ENCODE measurements at regions not wholly inside any gene's neighbourhood (a gene's known extent, or its start where the extent isn't known, plus 50 kb on each side); places are given as distances from the start of the nearest gene placed in this dataset.

DNA sequence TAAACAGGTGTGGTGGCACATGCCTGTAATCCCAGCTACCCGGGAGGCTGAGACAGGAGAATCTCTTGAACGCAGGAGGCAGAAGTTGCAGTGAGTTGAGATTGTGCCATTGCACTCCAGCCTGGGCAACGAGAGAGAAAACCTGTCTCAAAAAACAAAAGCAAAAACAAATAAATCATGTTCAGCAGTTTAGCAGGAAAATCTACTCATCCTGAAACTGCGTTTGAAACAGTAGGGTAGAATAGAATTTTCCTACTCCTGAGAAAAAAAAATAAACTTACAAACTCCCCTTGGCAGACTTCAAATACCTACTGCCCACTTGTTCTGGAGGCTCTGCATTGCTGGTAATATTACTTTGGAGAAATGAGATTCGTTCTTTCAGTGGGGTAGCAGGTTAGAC lies 367.7 kb downstream of the GADD45G start:
- Histone ChIP-seq H3K4me3 (ENCODE audit: low read length in 3 of 3) (no peak overlapping the region), H3K27me3 (ENCODE audit: control insufficient read depth in 3 of 3, insufficient read depth in 3 of 3, low read length in 3 of 3) (no peaks in the 10 kb centered on the region), H3K9ac (ENCODE audit: low read depth in 1 of 3, low read length in 3 of 3) (no peak overlapping the region), H3K27ac (ENCODE audit: low read depth, low read length) (no peak overlapping the region), H3K9me3 (ENCODE audit: control insufficient read depth in 3 of 3, low read length in 3 of 3) (no peaks in the 10 kb centered on the region), H3K4me1 (ENCODE audit: control insufficient read depth in 3 of 3, insufficient read depth in 3 of 3, low read length in 3 of 3) (peaks cover 0 to 6% (median 4%) of the 10 kb centered on the region in 3 donors), H3K36me3 (ENCODE audit: control insufficient read depth in 3 of 3, insufficient read depth in 3 of 3, low read length in 3 of 3) (no peaks in the 10 kb centered on the region)

DNA sequence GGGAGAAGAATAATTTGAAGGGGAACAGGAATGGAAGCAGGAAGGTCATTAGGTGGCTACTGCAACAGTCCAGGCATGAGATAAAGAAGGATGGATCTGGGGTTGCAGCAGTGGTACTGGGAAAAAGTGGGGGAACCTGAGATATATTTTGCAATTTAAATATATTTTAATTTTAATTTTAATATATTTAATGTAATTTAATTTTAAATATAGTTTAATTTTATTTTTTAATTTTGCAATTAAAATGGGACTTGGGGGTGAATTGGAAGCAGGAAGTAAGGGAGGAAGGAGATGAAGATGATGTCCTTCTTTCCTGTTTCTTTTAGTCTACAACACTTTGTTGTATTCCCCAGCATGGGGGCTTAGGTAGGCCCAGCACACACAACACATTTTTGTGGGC lies 369.8 kb downstream of the GADD45G start:
- Histone ChIP-seq H3K27me3 (ENCODE audit: control insufficient read depth in 3 of 3, insufficient read depth in 3 of 3, low read length in 3 of 3) (no peaks in the 10 kb centered on the region), H3K9me3 (ENCODE audit: control insufficient read depth in 3 of 3, low read length in 3 of 3) (no peaks in the 10 kb centered on the region), H3K9ac (ENCODE audit: low read depth in 1 of 3, low read length in 3 of 3) (no peak overlapping the region), H3K4me3 (ENCODE audit: low read length in 3 of 3) (no peak overlapping the region), H3K4me1 (ENCODE audit: control insufficient read depth in 3 of 3, insufficient read depth in 3 of 3, low read length in 3 of 3) (peaks cover 0 to 10% (median 0%) of the 10 kb centered on the region in 3 donors), H3K27ac (ENCODE audit: low read depth, low read length) (no peak overlapping the region), H3K36me3 (ENCODE audit: control insufficient read depth in 3 of 3, insufficient read depth in 3 of 3, low read length in 3 of 3) (no peaks in the 10 kb centered on the region)

DNA sequence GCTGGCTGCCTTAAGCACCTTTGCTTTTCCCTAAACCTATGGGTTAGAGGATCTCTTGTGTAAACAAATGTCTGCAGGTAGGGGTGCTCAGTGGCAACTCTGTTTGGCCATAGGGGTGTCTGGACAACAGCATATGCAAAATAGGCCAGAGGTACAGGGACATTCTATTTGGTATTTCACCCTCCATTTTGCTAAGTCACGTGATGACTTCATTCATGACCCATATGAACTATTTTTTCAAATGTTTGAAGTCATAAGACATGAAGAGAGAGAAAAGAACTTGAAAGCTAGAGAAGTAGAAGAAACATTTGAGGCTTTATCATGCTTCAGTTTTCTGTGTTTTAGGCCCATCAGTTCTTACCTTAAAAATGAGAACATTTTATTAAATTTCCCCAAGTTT lies 370.2 kb downstream of the GADD45G start:
- Histone ChIP-seq H3K4me1 (ENCODE audit: control insufficient read depth in 3 of 3, insufficient read depth in 3 of 3, low read length in 3 of 3) (peaks cover 0 to 7% (median 0%) of the 10 kb centered on the region in 3 donors), H3K9me3 (ENCODE audit: control insufficient read depth in 3 of 3, low read length in 3 of 3) (no peaks in the 10 kb centered on the region), H3K4me3 (ENCODE audit: low read length in 3 of 3) (no peak overlapping the region), H3K27me3 (ENCODE audit: control insufficient read depth in 3 of 3, insufficient read depth in 3 of 3, low read length in 3 of 3) (no peaks in the 10 kb centered on the region), H3K9ac (ENCODE audit: low read depth in 1 of 3, low read length in 3 of 3) (no peak overlapping the region), H3K27ac (ENCODE audit: low read depth, low read length) (no peak overlapping the region), H3K36me3 (ENCODE audit: control insufficient read depth in 3 of 3, insufficient read depth in 3 of 3, low read length in 3 of 3) (no peaks in the 10 kb centered on the region)

DNA sequence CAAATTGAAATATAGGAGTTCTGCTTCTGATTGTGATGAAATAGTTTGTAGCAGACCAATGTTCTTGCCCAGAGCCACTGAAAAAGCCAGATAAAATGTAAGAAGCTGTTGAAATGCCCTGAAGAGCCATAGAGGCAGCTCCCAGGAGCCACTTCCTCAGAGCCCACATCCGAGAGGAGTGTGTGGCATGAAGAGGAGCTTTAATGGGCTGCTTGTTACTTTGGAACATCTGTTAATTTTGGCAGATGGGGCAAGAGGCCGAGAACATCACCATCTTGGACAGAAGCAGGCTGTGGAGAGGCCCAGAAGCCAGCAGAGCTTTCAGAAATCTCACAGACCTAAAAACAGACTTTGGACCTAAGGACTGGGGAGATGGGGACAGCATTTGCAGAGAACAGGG lies 370.8 kb downstream of the GADD45G start:
- no peak overlapping the region for H3K27ac ChIP-seq (ENCODE audit: low read depth, low read length)
- H3K27me3 ChIP-seq (ENCODE audit: control insufficient read depth in 3 of 3, insufficient read depth in 3 of 3, low read length in 3 of 3): no peaks in the 10 kb centered on the region
- H3K9ac ChIP-seq (ENCODE audit: low read depth in 1 of 3, low read length in 3 of 3): no peak overlapping the region
- no peaks in the 10 kb centered on the region for H3K36me3 ChIP-seq (ENCODE audit: control insufficient read depth in 3 of 3, insufficient read depth in 3 of 3, low read length in 3 of 3)
- peaks cover 0 to 4% (median 0%) of the 10 kb centered on the region in 3 donors for H3K4me1 ChIP-seq (ENCODE audit: control insufficient read depth in 3 of 3, insufficient read depth in 3 of 3, low read length in 3 of 3)
- no peaks in the 10 kb centered on the region for H3K9me3 ChIP-seq (ENCODE audit: control insufficient read depth in 3 of 3, low read length in 3 of 3)
- H3K4me3 ChIP-seq (ENCODE audit: low read length in 3 of 3): no peak overlapping the region

DNA sequence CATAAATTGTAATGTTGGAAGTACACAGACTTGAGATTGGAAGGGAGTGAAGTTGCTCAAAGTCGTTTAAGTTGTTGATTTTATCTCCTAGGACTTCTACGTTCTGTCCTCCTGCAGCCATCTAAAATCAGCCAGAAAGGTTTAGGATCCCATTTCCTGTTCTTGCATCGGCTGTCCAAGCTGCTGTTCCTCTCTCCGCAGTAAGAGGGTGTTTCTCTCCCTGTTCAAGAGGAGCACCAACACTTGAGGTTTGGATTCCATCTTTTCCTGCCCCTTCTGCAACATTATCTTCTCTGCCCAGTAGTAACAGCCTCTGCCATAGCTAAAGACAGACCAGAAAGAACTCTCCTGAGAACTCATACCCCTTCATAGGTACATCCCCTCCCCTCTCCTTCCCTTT lies 373.4 kb downstream of the GADD45G start:
- Histone ChIP-seq H3K4me3 (ENCODE audit: low read length in 3 of 3) (no peak overlapping the region), H3K36me3 (ENCODE audit: control insufficient read depth in 3 of 3, insufficient read depth in 3 of 3, low read length in 3 of 3) (no peaks in the 10 kb centered on the region), H3K27ac (ENCODE audit: low read depth, low read length) (no peak overlapping the region)

DNA sequence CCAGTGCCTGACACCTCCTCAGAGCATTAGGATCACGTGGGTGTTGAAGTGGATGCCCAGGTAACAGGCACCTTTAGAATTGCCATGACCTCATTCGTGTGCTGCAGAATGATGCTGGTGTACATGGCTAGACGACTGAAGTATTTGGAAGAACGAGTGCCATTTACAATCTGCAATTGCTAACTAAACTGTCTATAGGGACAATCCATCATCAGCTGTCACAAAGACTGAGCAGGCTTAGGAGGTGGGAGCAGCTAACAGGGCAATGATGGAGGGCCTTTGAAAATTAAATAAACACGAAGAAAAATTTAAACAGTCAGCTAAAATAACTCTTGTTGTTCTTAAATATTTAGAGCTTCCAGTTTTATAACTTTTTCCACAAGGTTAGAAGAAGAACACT lies 375.8 kb downstream of the GADD45G start:
- Histone ChIP-seq H3K4me1 (ENCODE audit: control insufficient read depth in 3 of 3, insufficient read depth in 3 of 3, low read length in 3 of 3) (peaks cover 0 to 4% (median 0%) of the 10 kb centered on the region in 3 donors), H3K9ac (ENCODE audit: low read depth in 1 of 3, low read length in 3 of 3) (no peak overlapping the region), H3K27me3 (ENCODE audit: control insufficient read depth in 3 of 3, insufficient read depth in 3 of 3, low read length in 3 of 3) (peaks cover 0 to 2% (median 0%) of the 10 kb centered on the region in 3 donors), H3K36me3 (ENCODE audit: control insufficient read depth in 3 of 3, insufficient read depth in 3 of 3, low read length in 3 of 3) (no peaks in the 10 kb centered on the region), H3K9me3 (ENCODE audit: control insufficient read depth in 3 of 3, low read length in 3 of 3) (no peaks in the 10 kb centered on the region), H3K4me3 (ENCODE audit: low read length in 3 of 3) (no peak overlapping the region), H3K27ac (ENCODE audit: low read depth, low read length) (no peak overlapping the region)

More for the DNA sequence above, 373.4 kb downstream of the GADD45G start:
- Histone ChIP-seq H3K9me3 (ENCODE audit: control insufficient read depth in 3 of 3, low read length in 3 of 3) (no peaks in the 10 kb centered on the region), H3K4me1 (ENCODE audit: control insufficient read depth in 3 of 3, insufficient read depth in 3 of 3, low read length in 3 of 3) (peaks cover 0 to 4% (median 0%) of the 10 kb centered on the region in 3 donors), H3K27me3 (ENCODE audit: control insufficient read depth in 3 of 3, insufficient read depth in 3 of 3, low read length in 3 of 3) (peaks cover 0 to 2% (median 0%) of the 10 kb centered on the region in 3 donors), H3K9ac (ENCODE audit: low read depth in 1 of 3, low read length in 3 of 3) (no peak overlapping the region)

DNA sequence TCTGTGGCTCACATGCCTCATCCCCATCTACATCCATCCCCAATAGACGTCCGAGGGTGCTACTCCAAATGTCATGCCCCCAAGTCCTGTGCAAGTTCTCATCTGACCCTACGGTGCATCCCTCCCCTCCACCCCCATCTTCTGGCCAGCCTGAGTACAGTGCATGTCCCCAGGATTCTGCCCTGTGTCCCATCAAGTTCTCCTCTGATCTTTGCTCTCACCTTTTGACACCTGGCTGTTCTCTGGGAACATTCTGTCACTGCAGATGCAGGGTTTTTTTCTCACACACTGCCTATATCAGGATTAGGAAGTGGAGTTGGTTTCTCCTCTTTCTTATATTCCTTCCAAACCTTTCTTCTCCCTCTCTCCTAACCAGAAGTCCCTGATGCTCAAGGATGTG lies 377.2 kb downstream of the GADD45G start:
- Histone ChIP-seq H3K27me3 (ENCODE audit: control insufficient read depth in 3 of 3, insufficient read depth in 3 of 3, low read length in 3 of 3) (peaks cover 0 to 2% (median 0%) of the 10 kb centered on the region in 3 donors), H3K9ac (ENCODE audit: low read depth in 1 of 3, low read length in 3 of 3) (no peak overlapping the region), H3K27ac (ENCODE audit: low read depth, low read length) (no peak overlapping the region), H3K4me3 (ENCODE audit: low read length in 3 of 3) (no peak overlapping the region), H3K4me1 (ENCODE audit: control insufficient read depth in 3 of 3, insufficient read depth in 3 of 3, low read length in 3 of 3) (peaks cover 0 to 4% (median 0%) of the 10 kb centered on the region in 3 donors), H3K36me3 (ENCODE audit: control insufficient read depth in 3 of 3, insufficient read depth in 3 of 3, low read length in 3 of 3) (no peaks in the 10 kb centered on the region), H3K9me3 (ENCODE audit: control insufficient read depth in 3 of 3, low read length in 3 of 3) (no peaks in the 10 kb centered on the region)

DNA sequence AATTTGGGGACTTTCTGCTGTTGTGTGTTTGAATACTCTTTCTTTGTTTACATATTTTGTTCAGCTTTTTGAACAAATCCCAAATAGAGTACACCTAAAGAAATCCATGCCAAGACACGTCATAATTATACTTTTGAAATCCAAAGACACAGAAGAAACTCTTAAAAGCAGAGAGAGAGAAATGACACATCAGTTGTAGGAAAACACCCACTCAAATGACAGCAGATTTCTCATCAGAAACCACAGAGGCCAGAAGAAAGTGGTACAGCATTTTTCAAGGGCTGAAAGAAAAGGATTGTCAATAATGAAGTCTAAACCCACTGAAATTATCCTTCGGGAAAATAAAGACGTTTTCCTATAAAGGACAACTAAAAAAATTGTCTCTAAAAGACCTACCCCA lies 378.6 kb downstream of the GADD45G start:
- H3K36me3 ChIP-seq (ENCODE audit: control insufficient read depth in 3 of 3, insufficient read depth in 3 of 3, low read length in 3 of 3): no peaks in the 10 kb centered on the region
- peaks cover 0 to 2% (median 0%) of the 10 kb centered on the region in 3 donors for H3K27me3 ChIP-seq (ENCODE audit: control insufficient read depth in 3 of 3, insufficient read depth in 3 of 3, low read length in 3 of 3)
- no peak overlapping the region for H3K9ac ChIP-seq (ENCODE audit: low read depth in 1 of 3, low read length in 3 of 3)
- H3K9me3 ChIP-seq (ENCODE audit: control insufficient read depth in 3 of 3, low read length in 3 of 3): no peaks in the 10 kb centered on the region
- peaks cover 4 to 7% (median 7%) of the 10 kb centered on the region in 3 donors for H3K4me1 ChIP-seq (ENCODE audit: control insufficient read depth in 3 of 3, insufficient read depth in 3 of 3, low read length in 3 of 3)
- no peak overlapping the region for H3K27ac ChIP-seq (ENCODE audit: low read depth, low read length)
- H3K4me3 ChIP-seq (ENCODE audit: low read length in 3 of 3): no peak overlapping the region

DNA sequence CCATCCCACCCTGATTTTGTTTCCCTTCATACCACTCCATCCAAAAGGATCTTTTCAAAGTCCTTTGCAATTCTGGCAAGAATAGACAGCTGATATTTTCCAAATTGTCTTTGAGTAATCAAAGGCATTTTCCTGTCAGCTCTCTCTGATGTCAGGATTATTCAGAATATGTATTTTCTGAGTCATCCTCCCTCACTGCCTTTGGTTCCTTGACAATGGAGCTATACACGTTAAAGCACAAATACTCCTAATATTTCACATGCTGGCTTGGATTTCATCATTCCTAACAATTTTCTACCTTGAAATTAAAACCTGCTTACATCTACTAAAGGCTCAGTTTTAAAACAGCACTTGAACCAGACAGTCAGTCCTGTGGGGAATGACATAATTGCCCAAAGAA lies 379.4 kb downstream of the GADD45G start:
- Histone ChIP-seq H3K27me3 (ENCODE audit: control insufficient read depth in 3 of 3, insufficient read depth in 3 of 3, low read length in 3 of 3) (peaks cover 0 to 2% (median 0%) of the 10 kb centered on the region in 3 donors), H3K4me3 (ENCODE audit: low read length in 3 of 3) (no peak overlapping the region), H3K9me3 (ENCODE audit: control insufficient read depth in 3 of 3, low read length in 3 of 3) (no peaks in the 10 kb centered on the region), H3K9ac (ENCODE audit: low read depth in 1 of 3, low read length in 3 of 3) (no peak overlapping the region), H3K4me1 (ENCODE audit: control insufficient read depth in 3 of 3, insufficient read depth in 3 of 3, low read length in 3 of 3) (peaks cover 7 to 10% (median 10%) of the 10 kb centered on the region in 3 donors), H3K36me3 (ENCODE audit: control insufficient read depth in 3 of 3, insufficient read depth in 3 of 3, low read length in 3 of 3) (no peaks in the 10 kb centered on the region), H3K27ac (ENCODE audit: low read depth, low read length) (no peak overlapping the region)

DNA sequence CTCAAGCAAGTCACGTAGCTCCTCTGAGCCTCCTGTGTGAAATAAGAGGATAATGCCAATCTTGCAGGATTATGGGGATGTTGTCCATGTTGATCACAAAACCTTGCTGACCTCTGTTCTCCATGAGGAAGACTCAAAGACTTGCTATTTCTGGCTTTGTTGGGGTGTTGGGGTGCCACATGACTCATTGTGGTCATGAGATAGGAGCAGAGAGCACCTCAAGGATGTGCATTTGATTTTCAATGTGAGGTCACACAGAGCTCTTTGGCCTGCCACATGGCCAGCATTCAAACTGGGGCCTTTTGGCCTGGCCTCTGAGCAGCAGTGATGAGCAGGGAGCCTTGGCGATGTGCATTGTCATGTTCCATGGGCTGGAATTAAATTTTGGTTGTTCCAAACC lies 380.3 kb downstream of the GADD45G start:
- Histone ChIP-seq H3K27me3 (ENCODE audit: control insufficient read depth in 3 of 3, insufficient read depth in 3 of 3, low read length in 3 of 3) (peaks cover 0 to 2% (median 0%) of the 10 kb centered on the region in 3 donors), H3K27ac (ENCODE audit: low read depth, low read length) (no peak overlapping the region), H3K4me3 (ENCODE audit: low read length in 3 of 3) (no peak overlapping the region), H3K9ac (ENCODE audit: low read depth in 1 of 3, low read length in 3 of 3) (no peak overlapping the region), H3K9me3 (ENCODE audit: control insufficient read depth in 3 of 3, low read length in 3 of 3) (no peaks in the 10 kb centered on the region), H3K36me3 (ENCODE audit: control insufficient read depth in 3 of 3, insufficient read depth in 3 of 3, low read length in 3 of 3) (no peaks in the 10 kb centered on the region), H3K4me1 (ENCODE audit: control insufficient read depth in 3 of 3, insufficient read depth in 3 of 3, low read length in 3 of 3) (peaks cover 7 to 10% (median 10%) of the 10 kb centered on the region in 3 donors)

All from skeletal muscle tissue (tissue), 3 donors.